ENCODE measurements at regions not wholly inside any gene's neighbourhood (a gene's known extent, or its start where the extent isn't known, plus 50 kb on each side); places are given as distances from the start of the nearest gene placed in this dataset.

DNA sequence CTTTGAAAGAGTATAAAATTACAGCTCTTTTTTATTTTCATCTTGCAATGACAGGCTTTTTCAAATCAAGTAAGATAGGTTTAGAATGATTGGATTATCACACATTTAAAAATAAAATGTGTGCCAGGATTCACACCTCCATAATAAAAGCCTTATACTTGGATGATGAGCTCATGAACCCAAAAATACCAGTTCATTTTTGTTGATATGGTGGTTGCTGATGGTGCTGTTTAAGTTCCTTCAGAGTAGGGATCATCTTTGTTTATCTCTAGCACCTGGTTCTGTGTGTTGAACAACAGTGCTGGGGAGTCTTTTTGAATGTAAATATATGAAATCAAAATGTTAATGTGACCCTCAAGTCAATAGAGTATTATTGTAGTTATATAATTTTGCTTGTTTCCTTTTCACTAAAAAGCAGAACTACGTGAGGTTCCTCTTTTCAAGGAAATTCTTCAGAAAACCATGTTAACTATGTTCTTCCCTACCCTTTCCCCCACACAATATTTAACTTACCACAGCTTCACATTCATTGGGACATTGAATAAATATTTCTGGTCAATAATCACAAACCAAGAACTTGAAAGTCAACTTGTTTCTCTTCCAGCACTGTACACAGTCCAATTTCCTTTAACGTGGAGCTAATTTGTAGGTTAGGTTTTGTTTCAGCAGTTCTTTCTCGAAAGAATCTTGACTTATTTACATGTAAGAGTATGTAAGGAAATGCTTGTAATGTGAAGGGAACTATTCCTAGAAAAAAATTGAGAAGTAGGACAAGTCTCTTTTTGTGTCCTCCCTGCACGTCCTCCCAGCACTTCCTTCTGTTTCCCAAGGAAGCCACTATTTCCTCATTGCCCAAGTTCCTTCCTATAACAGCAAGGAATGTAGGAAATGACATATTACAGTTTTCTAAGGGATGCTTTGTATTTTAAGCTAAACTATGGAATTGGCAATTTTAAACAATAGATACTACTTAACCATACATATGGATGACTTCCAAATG lies 945.9 kb upstream of the CITED2 start:
- no peak overlapping the region for H3K4me3 ChIP-seq (ENCODE audit: low read depth, low read length)
- TF ChIP-seq CTCF (IDR thresholded peaks at IDR 0.05; ENCODE audit: low read depth, low read length, missing control alignments) = no peak

GRCh38 chr6:140319209-140319608 lies 944.8 kb upstream of the CITED2 start:
- H3K4me3 ChIP-seq (ENCODE audit: low read depth, low read length) = no peak overlapping the region
- DNase-seq (ENCODE audit: low read depth) = peak; percentile 20
- no peak for TF ChIP-seq CTCF (IDR thresholded peaks at IDR 0.05; ENCODE audit: low read depth, low read length, missing control alignments)
- in situ Hi-C loops (cut with HindIII; ENCODE audit: low sequenced_read_pairs) = no loop called here

More for the DNA sequence above, 945.9 kb upstream of the CITED2 start:
- DNase-seq (ENCODE audit: low read depth) = peak; percentile 11
- in situ Hi-C loops (cut with HindIII; ENCODE audit: low sequenced_read_pairs) = no loop called here

- DNase-seq (ENCODE audit: low read depth) = no peak
- TF ChIP-seq CTCF (IDR thresholded peaks at IDR 0.05; ENCODE audit: low read depth, low read length, missing control alignments) = no peak
- in situ Hi-C loops (cut with HindIII; ENCODE audit: low sequenced_read_pairs) = no loop called here
- H3K4me3 ChIP-seq (ENCODE audit: low read depth, low read length) = no peak overlapping the region
Observed at GRCh38 chr6:140318408-140318807, 944.0 kb upstream of the CITED2 start.

DNA sequence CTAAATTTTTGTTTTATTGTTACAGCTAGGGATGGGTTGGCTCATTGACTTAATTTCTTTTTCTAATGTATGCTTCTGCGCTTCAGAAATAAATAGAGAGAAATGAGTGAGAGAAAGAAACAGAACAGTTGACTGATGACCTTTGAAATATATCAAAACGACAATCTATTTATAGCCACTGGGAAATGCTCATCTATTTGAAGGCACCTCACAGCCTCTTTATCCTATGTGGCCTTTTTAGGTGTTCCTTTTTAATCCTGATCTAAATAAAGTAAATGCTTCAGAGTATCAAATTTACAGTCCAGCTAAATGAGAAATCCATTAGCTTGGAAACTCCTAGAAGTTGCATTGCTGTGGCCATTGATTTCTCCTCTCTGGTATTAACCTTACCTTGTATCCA lies 943.5 kb upstream of the CITED2 start:
- in situ Hi-C loops (cut with HindIII; ENCODE audit: low sequenced_read_pairs) = no loop called here
- H3K4me3 ChIP-seq (ENCODE audit: low read depth, low read length) = no peak overlapping the region
- no peak for DNase-seq (ENCODE audit: low read depth)
- TF ChIP-seq CTCF (IDR thresholded peaks at IDR 0.05; ENCODE audit: low read depth, low read length, missing control alignments) = no peak

GRCh38 chr6:140316966-140317365 lies 942.5 kb upstream of the CITED2 start:
- in situ Hi-C loops (cut with HindIII; ENCODE audit: low sequenced_read_pairs) = no loop called here
- DNase-seq (ENCODE audit: low read depth) = no peak
- no peak for TF ChIP-seq CTCF (IDR thresholded peaks at IDR 0.05; ENCODE audit: low read depth, low read length, missing control alignments)
- no peak overlapping the region for H3K4me3 ChIP-seq (ENCODE audit: low read depth, low read length)

GRCh38 chr6:140314682-140315081 lies 940.2 kb upstream of the CITED2 start:
- DNase-seq (ENCODE audit: low read depth) = no peak
- no peak overlapping the region for H3K4me3 ChIP-seq (ENCODE audit: low read depth, low read length)
- in situ Hi-C loops (cut with HindIII; ENCODE audit: low sequenced_read_pairs) = no loop called here
- TF ChIP-seq CTCF (IDR thresholded peaks at IDR 0.05; ENCODE audit: low read depth, low read length, missing control alignments) = no peak
